Breast epithelium (tissue), 4 donors: ENCODE measurements at regions not wholly inside any gene's neighbourhood (a gene's known extent, or its start where the extent isn't known, plus 50 kb on each side); places are given as distances from the start of the nearest gene placed in this dataset.
"Not testable (repeated sequence)": the region's sequence is repeated elsewhere in the genome, so short reads cannot be mapped to it uniquely, and the experiment has no call there.

Experiments used
- DNase-seq, 2 donors: peaks; one replicate each; pipeline ENCODE4 v3.0.0-alpha.2; 2019; ENCODE audit warnings: low spot score in 2 of 2
- H3K27ac ChIP-seq, 2 donors: fragments of 200-600 bp; sonication (generic) in 1 of 2; one replicate each; pipeline ENCODE4 v1.5.1; 2016 to 2019; ENCODE audit warnings: mild to moderate bottlenecking in 1 of 2
- H3K27me3 ChIP-seq, 2 donors: fragments of 200-600 bp; sonication (generic) in 1 of 2; one replicate each; pipeline versions ENCODE4 v1.5.1 to v1.6.0; 2017 to 2019; ENCODE audit warnings: control low read depth in 1 of 2, mild to moderate bottlenecking in 1 of 2
- H3K36me3 ChIP-seq: fragments of 200-600 bp; one replicate; pipeline ENCODE4 v1.5.1; 2019
- H3K4me1 ChIP-seq, 2 donors: fragments of 200-600 bp; sonication (generic); one replicate each; pipeline ENCODE4 v1.5.1; 2016 to 2019; ENCODE audit warnings: control low read depth in 1 of 2
- H3K4me3 ChIP-seq, 3 donors: fragments of 200-600 bp; sonication (generic); 1 replicate in 2 of 3; 2 replicates in 1 of 3; pipeline ENCODE4 v1.5.1; 2016 to 2019; ENCODE audit warnings: mild to moderate bottlenecking in 3 of 3, moderate library complexity in 2 of 3
- H3K9me3 ChIP-seq, 2 donors: fragments of 200-600 bp; sonication (generic) in 1 of 2; one replicate each; pipeline ENCODE4 v1.5.1; 2016 to 2019; ENCODE audit warnings: control low read depth in 1 of 2
- CTCF ChIP-seq, 3 donors: fragments of 450-650 bp; IDR thresholded peaks; one replicate each; pipeline ENCODE4 v1.5.1; 2016 to 2017; ENCODE audit warnings: antibody characterized with exemption in 3 of 3, mild to moderate bottlenecking in 3 of 3, moderate library complexity in 3 of 3
- POLR2A ChIP-seq: fragments of 450-650 bp; IDR thresholded peaks from one replicate; pipeline ENCODE4 v1.6.1; 2016; ENCODE audit warnings: antibody characterized with exemption, mild to moderate bottlenecking, moderate library complexity
- POLR2AphosphoS5 ChIP-seq, 3 donors: sonication (generic); formaldehyde crosslinking; IDR thresholded peaks; one replicate each; pipeline ENCODE4 v1.6.1; 2017; ENCODE audit warnings: antibody characterized with exemption in 3 of 3
- intact Hi-C: fragments of 100-400 bp; cut with DNase I; formaldehyde crosslinking; loops from one replicate; pipeline ENCODE4 v1.15.1; 2023; ENCODE audit warnings: low total_unique reads

- Histone ChIP-seq H3K36me3 (no peaks in the 10 kb centered on the region), H3K4me3 (no peak overlapping the region), H3K27ac (no peak overlapping the region), H3K9me3 (no peaks in the 10 kb centered on the region), H3K27me3 (no peaks in the 10 kb centered on the region), H3K4me1 (no peaks in the 10 kb centered on the region)
- no peak for TF ChIP-seq POLR2A
- TF ChIP-seq CTCF (IDR thresholded peaks at IDR 0.05) = no peak
- no peak for TF ChIP-seq POLR2AphosphoS5 (IDR thresholded peaks at IDR 0.05)
- intact Hi-C loops = no loop called here
- no peak for DNase-seq
Measured at GRCh38 chr21:17697473-17697872, 84.8 kb upstream of the BTG3 start.

- H3K9me3 ChIP-seq, H3K4me1 ChIP-seq, H3K36me3 ChIP-seq, H3K4me3 ChIP-seq, DNase-seq, H3K27ac ChIP-seq, intact Hi-C loops, H3K27me3 ChIP-seq: not testable (repeated sequence)
Measured at GRCh38 chr21:17694416-17694815, 81.7 kb upstream of the BTG3 start.

GRCh38 chr21:17693801-17694200, 81.1 kb upstream of the BTG3 start:
- Histone ChIP-seq H3K4me3 (no peak overlapping the region), H3K27me3 (no peaks in the 10 kb centered on the region), H3K36me3 (no peaks in the 10 kb centered on the region), H3K9me3 (no peaks in the 10 kb centered on the region), H3K4me1 (peaks cover 0 to 4% of the 10 kb centered on the region in 2 donors), H3K27ac (no peak overlapping the region)
- intact Hi-C loops = no loop called here
- no peak for DNase-seq
- TF ChIP-seq POLR2AphosphoS5 (IDR thresholded peaks at IDR 0.05) (no peak), POLR2A (no peak), CTCF (IDR thresholded peaks at IDR 0.05) (no peak)

GRCh38 chr21:17690078-17690494, 77.4 kb upstream of the BTG3 start:
- Histone ChIP-seq H3K27ac (peak overlapping the region; percentile 73 to 90), H3K36me3 (no peaks in the 10 kb centered on the region), H3K27me3 (no peaks in the 10 kb centered on the region), H3K4me1 (peaks cover 0 to 4% of the 10 kb centered on the region in 2 donors), H3K9me3 (no peaks in the 10 kb centered on the region), H3K4me3 (peak overlapping the region in 1 of 3 donors; percentile 25)
- no peak for TF ChIP-seq CTCF (IDR thresholded peaks at IDR 0.05)
- no peak for TF ChIP-seq POLR2A
- no peak for TF ChIP-seq POLR2AphosphoS5 (IDR thresholded peaks at IDR 0.05)
- no peak for DNase-seq
- intact Hi-C loops = no loop called here

- peak overlapping the region in 1 of 3 donors; percentile 39 for H3K4me3 ChIP-seq
- no peaks in the 10 kb centered on the region for H3K9me3 ChIP-seq
- DNase-seq = peak; percentile 59 to 71
- H3K36me3 ChIP-seq = no peaks in the 10 kb centered on the region
- peak overlapping the region; percentile 73 to 90 for H3K27ac ChIP-seq
- intact Hi-C loops = loop anchor here (10.0 kb wide), 1 partner anchor 236 kb away; no protein-coding TSS in a partner anchor
- TF ChIP-seq POLR2AphosphoS5 (IDR thresholded peaks at IDR 0.05) = no peak
- TF ChIP-seq POLR2A = no peak
- TF ChIP-seq CTCF (IDR thresholded peaks at IDR 0.05) = no peak
- no peaks in the 10 kb centered on the region for H3K27me3 ChIP-seq
- peaks cover 0 to 4% of the 10 kb centered on the region in 2 donors for H3K4me1 ChIP-seq
Measured at GRCh38 chr21:17688912-17689874, 76.5 kb upstream of the BTG3 start.
